SU-DHL-6 (cell line): ENCODE measurements at regions not wholly inside any gene's neighbourhood (a gene's known extent, or its start where the extent isn't known, plus 50 kb on each side); places are given as distances from the start of the nearest gene placed in this dataset.

ENCODE experiments used
- H2AFZ ChIP-seq: fragments of 200-600 bp; sonication (generic); 2 replicates; pipeline ENCODE4 v1.6.1; 2014; ENCODE audit warnings: low read depth, mild to moderate bottlenecking, moderate library complexity, mixed read lengths, antibody characterized with exemption, low read length; ENCODE audit not compliant: severe bottlenecking
- H3F3A ChIP-seq: fragments of 200-600 bp; shearing (Covaris generic); 2 replicates; pipeline ENCODE4 v1.6.0; 2016; ENCODE audit warnings: antibody characterized with exemption, mild to moderate bottlenecking; ENCODE audit not compliant: insufficient read depth
- H3K27ac ChIP-seq: fragments of 200-600 bp; sonication (generic); 2 replicates; pipeline ENCODE4 v1.5.1; 2016; ENCODE audit warnings: low read depth, mild to moderate bottlenecking, low read length, moderate library complexity, mixed read lengths
- H3K27me3 ChIP-seq: fragments of 200-600 bp; sonication (generic), shearing (Covaris generic); 2 replicates; pipeline ENCODE4 v1.6.0; 2014; ENCODE audit warnings: mild to moderate bottlenecking, low read length
- H3K36me3 ChIP-seq: fragments of 200-600 bp; sonication (generic); 2 replicates; pipeline ENCODE4 v1.6.1; 2014; ENCODE audit warnings: mild to moderate bottlenecking, low read length, mixed read lengths
- H3K4me2 ChIP-seq: fragments of 300-600, 200-600 bp; shearing (Covaris generic), sonication (generic); 2 replicates; pipeline ENCODE4 v1.6.0; 2014; ENCODE audit warnings: low read length, low read depth, mild to moderate bottlenecking; ENCODE audit not compliant: poor library complexity, severe bottlenecking
- H3K4me3 ChIP-seq: fragments of 200-600 bp; sonication (generic); 2 replicates; pipeline ENCODE4 v1.5.1; 2014; ENCODE audit warnings: antibody characterized with exemption, low read length, mild to moderate bottlenecking, mixed read lengths; ENCODE audit not compliant: insufficient read depth, poor library complexity, severe bottlenecking
- H3K79me2 ChIP-seq: fragments of 200-600 bp; sonication (generic); 2 replicates; pipeline ENCODE4 v1.6.1; 2014; ENCODE audit warnings: mild to moderate bottlenecking, low read length, moderate library complexity; ENCODE audit not compliant: insufficient read depth
- H3K9ac ChIP-seq: fragments of 200-600 bp; sonication (generic); 2 replicates; pipeline ENCODE4 v1.7.0; 2014; ENCODE audit warnings: mild to moderate bottlenecking, low read length
- H3K9me2 ChIP-seq: fragments of 200-600 bp; sonication (generic); replicated peaks from 2 replicates; pipeline ENCODE4 v1.6.1; 2014; ENCODE audit warnings: low read length; ENCODE audit not compliant: insufficient read depth
- H3K9me3 ChIP-seq: fragments of 200-600 bp; sonication (generic); 2 replicates; pipeline ENCODE4 v1.6.1; 2014; ENCODE audit warnings: low read length, mixed read lengths; ENCODE audit not compliant: insufficient read depth
- H4K20me1 ChIP-seq: fragments of 200-600 bp; sonication (generic); 2 replicates; pipeline ENCODE4 v1.6.1; 2014; ENCODE audit warnings: low read depth, mild to moderate bottlenecking, antibody characterized with exemption, low read length, moderate library complexity, mixed read lengths
- EZH2phosphoT487 ChIP-seq: fragments of 200-600 bp; sonication (generic), shearing (Covaris generic); conservative IDR thresholded peaks from 2 replicates; pipeline ENCODE4 v1.6.1; 2018; ENCODE audit warnings: mild to moderate bottlenecking, antibody characterized with exemption, low read length, moderate library complexity, mixed read lengths
- TF ChIP-seq, protein P1 (sequence below): fragments of 200-600 bp; sonication (generic); IDR thresholded peaks from one replicate; pipeline ENCODE4 v1.5.1; 2017; ENCODE audit warnings: antibody characterized with exemption, mild to moderate bottlenecking, low read length, moderate library complexity; ENCODE audit not compliant: insufficient read depth, poor library complexity, severe bottlenecking

DNA sequence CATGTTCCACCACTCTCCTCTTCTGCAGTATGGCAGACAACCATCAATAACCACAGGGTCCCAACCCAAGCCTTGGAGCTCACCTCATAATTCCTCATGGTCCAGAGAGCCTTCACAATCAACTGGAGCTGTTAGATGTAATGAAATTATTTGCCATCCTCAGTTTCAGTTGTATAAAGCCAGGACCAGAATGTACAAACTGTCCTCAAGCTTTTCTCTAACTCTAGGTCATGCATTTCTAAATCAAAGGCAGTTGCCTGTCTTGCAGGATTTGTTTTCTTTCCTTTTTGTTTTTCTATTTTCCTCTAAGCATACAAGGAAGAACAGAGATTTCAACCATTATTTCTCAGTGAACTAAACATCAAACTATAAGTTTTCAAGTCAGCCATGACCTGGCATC lies 182.5 kb upstream of the SERP2 start:
- no peak overlapping the region for H2AFZ ChIP-seq

DNA sequence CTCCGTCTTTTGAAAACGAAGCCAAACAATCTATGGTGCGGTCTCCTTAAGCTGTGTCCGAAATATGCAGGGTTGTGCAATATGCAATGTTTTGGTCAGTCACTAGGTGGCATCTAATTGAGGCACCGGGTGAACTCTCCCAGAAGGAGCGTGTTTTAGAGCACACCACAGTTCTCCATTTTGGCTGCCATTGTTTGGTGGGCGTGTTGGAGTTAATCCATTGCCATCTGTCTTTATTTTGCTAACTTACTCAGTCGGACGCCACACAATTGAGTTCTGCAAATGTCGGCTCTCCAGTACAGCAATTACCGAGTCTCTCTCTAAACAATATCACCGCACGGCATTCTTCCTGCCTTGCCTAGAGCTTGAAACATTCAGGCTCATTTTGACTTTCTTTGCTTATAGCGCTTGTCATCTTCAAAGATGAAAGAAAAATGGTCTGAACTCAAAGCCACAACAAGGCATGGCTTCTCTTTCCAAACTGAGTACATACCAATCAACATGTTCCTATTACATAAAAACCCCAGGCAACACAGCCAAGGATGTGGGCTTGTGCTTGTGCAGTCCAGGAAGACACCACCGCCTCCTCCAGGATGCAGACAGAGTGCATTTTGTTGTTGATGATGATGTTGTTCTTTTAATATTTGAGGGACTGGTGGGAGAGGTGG lies 182.0 kb upstream of the SERP2 start:
- TF ChIP-seq, protein P1, sequence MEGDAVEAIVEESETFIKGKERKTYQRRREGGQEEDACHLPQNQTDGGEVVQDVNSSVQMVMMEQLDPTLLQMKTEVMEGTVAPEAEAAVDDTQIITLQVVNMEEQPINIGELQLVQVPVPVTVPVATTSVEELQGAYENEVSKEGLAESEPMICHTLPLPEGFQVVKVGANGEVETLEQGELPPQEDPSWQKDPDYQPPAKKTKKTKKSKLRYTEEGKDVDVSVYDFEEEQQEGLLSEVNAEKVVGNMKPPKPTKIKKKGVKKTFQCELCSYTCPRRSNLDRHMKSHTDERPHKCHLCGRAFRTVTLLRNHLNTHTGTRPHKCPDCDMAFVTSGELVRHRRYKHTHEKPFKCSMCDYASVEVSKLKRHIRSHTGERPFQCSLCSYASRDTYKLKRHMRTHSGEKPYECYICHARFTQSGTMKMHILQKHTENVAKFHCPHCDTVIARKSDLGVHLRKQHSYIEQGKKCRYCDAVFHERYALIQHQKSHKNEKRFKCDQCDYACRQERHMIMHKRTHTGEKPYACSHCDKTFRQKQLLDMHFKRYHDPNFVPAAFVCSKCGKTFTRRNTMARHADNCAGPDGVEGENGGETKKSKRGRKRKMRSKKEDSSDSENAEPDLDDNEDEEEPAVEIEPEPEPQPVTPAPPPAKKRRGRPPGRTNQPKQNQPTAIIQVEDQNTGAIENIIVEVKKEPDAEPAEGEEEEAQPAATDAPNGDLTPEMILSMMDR = peak; percentile 21
- no peak for TF ChIP-seq EZH2phosphoT487
- Histone ChIP-seq H3K4me3 (no peak overlapping the region), H3F3A (no peaks in the 10 kb centered on the region), H3K36me3 (no peaks in the 10 kb centered on the region), H3K79me2 (no peaks in the 10 kb centered on the region), H3K9me2 (no peaks in the 10 kb centered on the region), H3K9me3 (no peaks in the 10 kb centered on the region), H3K27me3 (no peaks in the 10 kb centered on the region), H4K20me1 (no peaks in the 10 kb centered on the region), H3K9ac (no peak overlapping the region), H3K27ac (no peak overlapping the region), H2AFZ (no peak overlapping the region), H3K4me2 (no peak overlapping the region)

More for the DNA sequence above, 182.5 kb upstream of the SERP2 start:
- no peaks in the 10 kb centered on the region for H3K27me3 ChIP-seq
- no peaks in the 10 kb centered on the region for H3K79me2 ChIP-seq
- no peaks in the 10 kb centered on the region for H3K36me3 ChIP-seq
- no peak overlapping the region for H3K9ac ChIP-seq
- no peak overlapping the region for H3K27ac ChIP-seq
- no peak overlapping the region for H3K4me3 ChIP-seq
- no peak for TF ChIP-seq EZH2phosphoT487
- TF ChIP-seq, protein P1 = no peak
- H3K9me3 ChIP-seq = no peaks in the 10 kb centered on the region
- no peaks in the 10 kb centered on the region for H3F3A ChIP-seq
- no peak overlapping the region for H3K4me2 ChIP-seq
- no peaks in the 10 kb centered on the region for H3K9me2 ChIP-seq
- no peaks in the 10 kb centered on the region for H4K20me1 ChIP-seq

DNA sequence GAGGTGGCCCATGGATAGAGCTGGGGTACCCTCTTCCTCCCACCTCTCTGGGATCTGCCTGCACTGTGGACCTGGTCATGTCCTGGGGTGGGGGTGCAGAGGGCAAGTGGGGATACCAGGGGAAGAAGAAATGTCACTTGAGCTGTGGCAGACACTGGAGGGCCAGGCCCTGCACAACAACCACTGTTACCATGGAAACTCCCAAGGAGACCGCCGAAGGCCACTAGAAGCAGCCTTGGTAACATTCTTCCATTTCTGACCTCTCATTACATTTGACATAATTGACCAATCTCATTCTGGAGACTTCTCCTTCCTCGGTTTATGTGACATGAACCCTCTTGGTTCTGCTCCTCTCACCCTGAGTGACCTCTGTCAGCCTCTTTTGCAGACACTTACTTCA lies 179.9 kb upstream of the SERP2 start:
- H4K20me1 ChIP-seq = no peaks in the 10 kb centered on the region
- no peak for TF ChIP-seq EZH2phosphoT487
- H2AFZ ChIP-seq = no peak overlapping the region
- H3K36me3 ChIP-seq = no peaks in the 10 kb centered on the region
- no peak overlapping the region for H3K9ac ChIP-seq
- H3K27me3 ChIP-seq = no peaks in the 10 kb centered on the region
- H3F3A ChIP-seq = no peaks in the 10 kb centered on the region
- no peak overlapping the region for H3K4me3 ChIP-seq
- H3K9me2 ChIP-seq = no peaks in the 10 kb centered on the region
- no peaks in the 10 kb centered on the region for H3K9me3 ChIP-seq
- H3K27ac ChIP-seq = no peak overlapping the region
- H3K4me2 ChIP-seq = no peak overlapping the region
- H3K79me2 ChIP-seq = no peaks in the 10 kb centered on the region

DNA sequence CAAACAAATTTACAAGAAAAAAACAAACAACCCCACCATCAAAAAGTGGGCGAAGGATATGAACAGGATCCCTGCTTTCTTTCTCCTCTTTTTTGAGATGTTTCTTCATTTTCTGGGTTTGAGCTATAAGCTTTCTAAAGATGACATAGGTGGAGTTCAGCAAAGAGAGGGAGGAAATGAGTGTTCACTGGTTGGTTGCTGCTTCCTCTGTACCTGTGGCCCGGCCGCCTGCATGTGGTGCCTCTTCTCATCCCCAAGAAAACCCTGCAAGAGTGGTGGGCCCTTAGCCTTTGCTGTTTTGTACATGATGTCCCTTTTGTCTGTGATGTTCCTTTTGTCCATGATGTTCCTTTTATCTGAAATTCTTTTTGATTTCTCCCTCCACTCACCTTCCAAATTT lies 178.4 kb upstream of the SERP2 start:
- H3K27me3 ChIP-seq = no peaks in the 10 kb centered on the region
- TF ChIP-seq, protein P1 = no peak
- TF ChIP-seq EZH2phosphoT487 = no peak
- H3K9me3 ChIP-seq = no peaks in the 10 kb centered on the region
- H3K9ac ChIP-seq = no peak overlapping the region
- no peaks in the 10 kb centered on the region for H4K20me1 ChIP-seq
- no peak overlapping the region for H2AFZ ChIP-seq
- H3F3A ChIP-seq = no peaks in the 10 kb centered on the region
- no peak overlapping the region for H3K27ac ChIP-seq
- no peaks in the 10 kb centered on the region for H3K79me2 ChIP-seq
- H3K9me2 ChIP-seq = no peaks in the 10 kb centered on the region
- no peak overlapping the region for H3K4me2 ChIP-seq
- no peak overlapping the region for H3K4me3 ChIP-seq
- no peaks in the 10 kb centered on the region for H3K36me3 ChIP-seq
